HG03097 (cell line): ENCODE measurements at regions not wholly inside any gene's neighbourhood (a gene's known extent, or its start where the extent isn't known, plus 50 kb on each side); places are given as distances from the start of the nearest gene placed in this dataset.
A peak's percentile ranks its signal among the peaks of the same experiment; 100 is the strongest.

Source experiments
- ATAC-seq: cut with Tn5 transposase; IDR thresholded peaks from one replicate; pipeline ENCODE4 v1.9.1; 2021; ENCODE audit not compliant: unreplicated experiment, low FRiP score

- no peak for ATAC-seq
These were observed 1098.6 kb upstream of the NCAM2 start for GRCh38 chr21:19899645-19900044.

GRCh38 chr21:19900149-19900548 lies 1098.1 kb upstream of the NCAM2 start:
- no peak for ATAC-seq

GRCh38 chr21:19908390-19908789 lies 1089.8 kb upstream of the NCAM2 start:
- ATAC-seq: no peak

- ATAC-seq: no peak
These were observed 1084.2 kb upstream of the NCAM2 start for GRCh38 chr21:19914028-19914427.

- ATAC-seq: no peak
These were observed 1077.0 kb upstream of the NCAM2 start for GRCh38 chr21:19921211-19921610.

- no peak for ATAC-seq
These were observed 1076.1 kb upstream of the NCAM2 start for GRCh38 chr21:19922122-19922521.

- no peak for ATAC-seq
These were observed 1062.7 kb upstream of the NCAM2 start for GRCh38 chr21:19935467-19935866.

- no peak for ATAC-seq
These were observed 1060.6 kb upstream of the NCAM2 start for GRCh38 chr21:19937619-19938018.

GRCh38 chr21:19941626-19942025 lies 1056.6 kb upstream of the NCAM2 start:
- ATAC-seq: no peak

- no peak for ATAC-seq
These were observed 1047.9 kb upstream of the NCAM2 start for GRCh38 chr21:19950347-19950746.

GRCh38 chr21:19969156-19969555 lies 1029.1 kb upstream of the NCAM2 start:
- no peak for ATAC-seq

GRCh38 chr21:19981938-19982337 lies 1016.3 kb upstream of the NCAM2 start:
- ATAC-seq: no peak

- no peak for ATAC-seq
These were observed 1011.8 kb upstream of the NCAM2 start for GRCh38 chr21:19986396-19986795.

GRCh38 chr21:19987671-19988070 lies 1010.5 kb upstream of the NCAM2 start:
- no peak for ATAC-seq

GRCh38 chr21:19992540-19992939 lies 1005.7 kb upstream of the NCAM2 start:
- ATAC-seq: no peak

GRCh38 chr21:19993268-19993667 lies 1004.9 kb upstream of the NCAM2 start:
- ATAC-seq: no peak

- ATAC-seq: no peak
These were observed 1003.0 kb upstream of the NCAM2 start for GRCh38 chr21:19995253-19995652.

GRCh38 chr21:19998453-19998852 lies 999.8 kb upstream of the NCAM2 start:
- ATAC-seq: no peak

GRCh38 chr21:19999369-20000272 lies 998.6 kb upstream of the NCAM2 start:
- ATAC-seq: peak; percentile 65

GRCh38 chr21:20004367-20004766 lies 993.8 kb upstream of the NCAM2 start:
- no peak for ATAC-seq

- no peak for ATAC-seq
These were observed 987.5 kb upstream of the NCAM2 start for GRCh38 chr21:20010691-20011200.

GRCh38 chr21:20013851-20014250 lies 984.4 kb upstream of the NCAM2 start:
- ATAC-seq: no peak
